GM18867 (cell line): ENCODE measurements at regions not wholly inside any gene's neighbourhood (a gene's known extent, or its start where the extent isn't known, plus 50 kb on each side); places are given as distances from the start of the nearest gene placed in this dataset.
"Not testable (repeated sequence)": the region's sequence is repeated elsewhere in the genome, so short reads cannot be mapped to it uniquely, and the experiment has no call there.

ENCODE experiments used
- ATAC-seq: cut with Tn5 transposase; IDR thresholded peaks from one replicate; pipeline ENCODE4 v1.9.1; 2021; ENCODE audit warnings: mild to moderate bottlenecking, moderate library complexity; ENCODE audit not compliant: unreplicated experiment

GRCh38 chr5:120913396-120913795 is 449.3 kb downstream of the PRR16 start:
- no peak for ATAC-seq

GRCh38 chr5:120917214-120917758 is 453.2 kb downstream of the PRR16 start:
- ATAC-seq = no peak

DNA sequence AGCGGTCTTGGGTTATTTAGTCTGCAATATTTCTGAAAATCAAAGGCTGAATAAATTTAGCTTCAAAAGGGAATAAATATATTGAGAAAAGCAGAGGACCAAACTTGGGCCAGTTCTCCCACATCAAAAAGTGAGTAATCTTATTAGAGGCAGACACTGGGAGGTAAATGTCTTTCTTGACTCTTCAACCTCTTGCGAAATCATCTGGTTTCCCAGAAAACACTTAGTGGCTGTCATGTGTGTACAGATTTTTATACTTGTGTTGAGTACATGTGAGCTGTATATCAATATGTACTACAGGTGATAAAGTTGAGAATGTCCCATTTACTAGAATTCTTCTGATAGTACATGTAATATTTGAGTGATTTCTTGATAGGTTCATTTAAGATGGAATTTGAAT is 454.9 kb downstream of the PRR16 start:
- no peak for ATAC-seq

GRCh38 chr5:120923026-120923425 is 458.9 kb downstream of the PRR16 start:
- ATAC-seq = no peak

- no peak for ATAC-seq
Observed at GRCh38 chr5:120926471-120926870, 462.4 kb downstream of the PRR16 start.

DNA sequence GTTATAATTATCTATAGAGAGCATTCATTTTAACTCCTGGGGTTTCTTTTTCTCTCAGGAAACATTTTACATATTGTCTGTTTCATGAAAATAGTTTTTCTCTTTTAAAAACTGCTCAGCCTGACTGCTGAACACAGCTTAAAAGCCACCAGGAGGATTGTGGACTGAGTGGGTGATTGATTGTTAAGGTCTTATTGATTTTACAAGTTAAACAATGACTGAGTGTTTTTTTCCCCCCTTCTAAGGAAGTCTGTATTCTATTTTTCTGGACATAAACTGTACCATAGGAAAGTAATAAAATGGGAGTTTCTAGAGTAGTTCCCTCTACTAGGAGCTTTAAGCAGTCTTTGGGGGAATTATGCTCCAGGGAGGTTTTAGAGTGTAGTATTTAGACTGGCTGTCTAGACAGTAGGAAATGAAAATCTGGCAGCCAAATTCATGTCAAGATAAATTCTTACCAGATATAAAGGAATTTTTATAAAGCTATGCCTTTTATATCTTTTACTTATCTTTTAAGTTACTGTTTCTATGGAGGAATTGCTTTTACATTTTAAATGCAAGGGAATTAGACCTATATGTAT is 463.9 kb downstream of the PRR16 start:
- no peak for ATAC-seq

DNA sequence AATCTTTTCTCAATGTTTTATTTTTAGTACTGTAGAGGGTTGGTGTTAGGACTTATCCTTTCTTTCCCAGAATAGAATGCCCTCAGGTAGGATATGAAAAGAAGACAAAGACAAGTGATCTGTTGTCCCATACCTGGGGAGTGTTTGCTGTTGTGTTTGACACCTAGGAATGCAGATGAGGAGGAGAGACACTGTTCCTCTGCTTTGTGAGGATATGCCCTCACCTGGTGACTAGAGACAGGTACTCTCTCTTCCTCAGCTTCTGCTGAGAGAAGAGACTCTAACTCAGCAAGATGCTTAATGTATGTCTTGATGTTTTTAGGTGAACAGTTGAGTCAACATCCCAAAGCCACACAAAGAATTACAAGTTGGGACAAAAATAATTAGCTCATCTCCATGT is 468.4 kb downstream of the PRR16 start:
- ATAC-seq = no peak

DNA sequence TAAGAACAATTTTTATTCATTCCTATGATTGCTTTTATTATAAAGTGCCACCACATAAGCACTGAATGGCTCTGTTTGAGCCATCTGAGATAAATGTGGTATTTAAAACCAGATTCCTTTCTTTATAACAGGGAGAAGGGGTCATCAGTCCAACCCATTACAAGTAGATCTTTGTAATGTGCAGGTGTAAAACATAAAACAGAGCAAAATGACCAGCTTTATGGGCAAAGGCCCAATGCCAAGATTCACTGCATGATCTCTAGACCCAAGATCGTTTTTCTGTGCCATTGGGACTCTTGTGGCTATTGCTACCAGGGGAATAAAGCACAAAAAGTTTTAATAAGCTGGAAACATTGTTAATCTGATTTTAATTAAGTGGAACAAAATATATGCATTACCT is 469.9 kb downstream of the PRR16 start:
- ATAC-seq = no peak

DNA sequence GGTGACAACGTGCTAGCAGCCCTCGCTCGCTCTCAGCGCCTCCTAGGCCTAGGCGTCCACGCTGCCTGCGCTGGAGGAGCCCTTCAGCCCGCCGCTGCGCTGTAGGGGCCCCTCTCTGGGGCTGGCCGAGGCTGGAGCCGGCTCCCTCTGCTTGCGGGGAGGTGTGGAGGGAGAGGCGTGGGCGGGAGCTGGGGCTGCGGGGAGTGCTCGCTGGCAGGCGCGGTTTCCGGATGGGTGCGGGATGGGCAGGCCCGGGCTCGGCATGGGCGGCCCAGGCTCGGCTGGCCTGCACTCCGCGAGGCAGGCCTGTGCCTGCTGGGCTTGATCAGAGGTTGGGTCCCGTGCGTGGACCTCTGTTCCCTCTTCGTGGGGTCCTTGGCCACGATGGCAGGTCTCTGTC is 472.6 kb downstream of the PRR16 start:
- no peak for ATAC-seq

DNA sequence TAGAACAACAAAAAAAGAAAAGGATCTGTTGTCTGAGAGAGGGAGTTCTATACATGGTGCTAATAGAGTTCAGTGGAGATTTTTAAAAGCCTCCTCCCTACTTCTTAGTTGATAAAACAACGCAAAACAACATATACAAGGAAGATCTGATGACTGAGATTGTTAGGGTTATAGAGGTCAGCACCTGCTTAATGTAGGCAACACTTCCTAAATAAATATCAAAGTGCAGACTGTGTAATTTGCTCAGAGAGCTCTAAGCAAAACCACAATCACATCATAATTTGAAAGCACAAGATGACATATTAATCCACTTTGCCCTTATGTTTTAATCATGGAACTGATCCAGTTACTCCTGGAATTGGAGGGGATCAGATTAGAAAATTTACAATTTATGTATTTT is 474.5 kb downstream of the PRR16 start:
- no peak for ATAC-seq

DNA sequence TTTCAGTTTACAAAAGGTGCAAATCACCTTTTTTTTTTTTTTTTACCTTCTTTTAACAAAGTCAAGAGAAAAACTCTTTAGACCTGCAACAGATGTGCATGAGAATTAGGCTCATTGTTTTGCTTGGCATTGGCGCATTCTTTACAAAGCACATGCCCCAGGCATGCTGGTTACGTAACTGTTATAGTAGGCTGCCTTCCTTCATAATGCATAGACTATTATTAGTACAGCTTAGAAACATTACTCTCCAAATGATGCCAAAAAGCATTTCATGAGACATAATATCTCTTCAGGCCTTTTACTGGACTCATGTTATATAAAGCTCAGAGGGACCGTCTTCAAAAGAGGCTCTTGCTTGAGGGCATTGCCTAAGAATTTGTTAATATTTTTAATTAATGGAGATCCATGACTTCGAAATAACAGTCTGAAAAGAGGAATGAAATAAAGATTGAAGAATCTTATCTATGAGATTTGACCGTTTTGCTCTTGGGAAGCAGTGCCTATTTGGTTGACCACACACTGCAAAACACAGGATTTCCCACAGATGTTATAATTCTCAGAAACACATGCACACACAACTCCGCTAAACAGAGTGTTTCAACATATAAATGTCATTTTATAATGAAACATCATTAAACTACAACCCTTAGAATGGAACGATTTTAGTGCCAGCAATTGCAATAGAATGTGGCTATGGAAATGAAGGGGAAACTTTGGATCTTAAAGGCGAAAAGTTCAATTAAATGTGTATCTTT is 478.7 kb downstream of the PRR16 start:
- no peak for ATAC-seq

DNA sequence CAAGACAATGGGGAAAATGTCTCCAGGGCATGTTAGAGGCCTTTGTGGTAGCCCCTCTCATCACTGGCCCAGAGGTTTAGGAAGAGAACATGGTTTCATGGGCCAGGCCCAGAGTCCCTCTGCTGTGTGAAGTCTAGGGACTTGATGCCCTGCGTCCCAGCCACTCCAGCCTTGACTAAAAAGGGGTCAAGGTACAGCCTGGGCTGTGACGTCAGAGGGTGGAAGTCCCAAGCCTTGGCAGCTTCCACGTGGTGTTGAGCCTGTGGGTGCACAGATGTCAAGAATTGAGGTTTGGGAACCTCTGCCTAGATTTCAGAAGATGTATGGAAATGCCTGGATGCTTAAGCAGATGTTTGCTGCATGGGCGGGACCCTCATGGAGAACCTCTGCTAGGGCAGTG is 485.5 kb downstream of the PRR16 start:
- not testable (repeated sequence) for ATAC-seq

- ATAC-seq = not testable (repeated sequence)
Observed at GRCh38 chr5:120953445-120953844, 489.3 kb downstream of the PRR16 start.

DNA sequence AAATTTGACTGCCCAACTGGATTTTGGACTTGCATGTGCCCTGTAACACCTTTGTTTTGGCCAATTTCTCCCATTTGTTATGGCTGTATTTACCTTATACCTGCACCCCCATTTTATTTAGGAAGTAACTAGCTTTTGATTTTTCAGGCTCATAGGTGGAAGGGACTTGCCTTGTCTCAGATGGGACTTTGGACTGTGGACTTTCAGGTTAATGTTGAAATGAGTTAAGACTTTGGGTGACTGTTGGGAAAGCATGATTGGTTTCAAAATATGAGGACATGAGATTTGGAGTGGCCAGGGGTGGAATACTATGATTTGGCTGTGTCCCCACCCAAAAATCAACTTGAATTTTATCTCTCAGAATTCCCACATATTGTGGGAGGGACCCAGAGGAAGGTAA is 490.2 kb downstream of the PRR16 start:
- ATAC-seq = no peak

DNA sequence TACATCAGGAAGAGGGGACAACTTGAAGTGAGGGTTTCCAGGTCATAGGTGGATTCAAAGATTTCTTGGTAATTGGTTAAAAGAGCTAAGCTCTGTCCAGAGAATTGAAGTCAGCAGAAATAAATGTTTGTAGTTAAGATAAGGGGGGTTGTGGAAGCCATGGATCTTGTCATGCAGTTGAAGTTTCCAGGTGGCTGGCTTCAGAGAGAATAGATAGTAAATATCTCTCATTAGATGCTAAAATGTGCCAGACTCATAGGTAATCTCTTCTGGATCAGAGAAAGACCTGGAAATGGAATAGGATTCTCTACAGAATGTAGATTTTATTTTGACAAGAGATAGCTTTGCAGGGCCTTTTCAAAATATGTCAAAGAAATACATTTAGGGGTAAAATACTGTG is 491.7 kb downstream of the PRR16 start:
- ATAC-seq = no peak

- no peak for ATAC-seq
Observed at GRCh38 chr5:120958877-120959485, 494.9 kb downstream of the PRR16 start.

- ATAC-seq = no peak
Observed at GRCh38 chr5:120960510-120960909, 496.4 kb downstream of the PRR16 start.

DNA sequence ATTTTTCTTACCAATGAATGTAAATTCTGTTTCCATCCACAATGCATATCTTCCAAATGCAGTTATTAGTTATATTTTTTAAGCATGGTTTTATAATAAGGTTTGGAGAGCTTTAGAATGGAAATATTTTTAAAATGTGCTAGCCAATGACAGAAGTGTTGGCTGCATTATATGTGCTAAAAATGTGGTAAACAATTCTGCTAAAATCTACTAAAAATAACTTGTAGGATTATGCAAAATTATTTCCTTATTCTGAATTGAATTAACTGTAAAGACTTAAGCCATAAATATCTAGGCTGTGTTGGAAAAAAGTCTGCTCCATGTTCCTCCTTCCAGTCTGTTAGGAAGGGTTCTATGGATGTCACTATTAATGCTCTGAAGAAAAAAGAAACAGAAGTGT is 503.3 kb downstream of the PRR16 start:
- ATAC-seq = no peak

DNA sequence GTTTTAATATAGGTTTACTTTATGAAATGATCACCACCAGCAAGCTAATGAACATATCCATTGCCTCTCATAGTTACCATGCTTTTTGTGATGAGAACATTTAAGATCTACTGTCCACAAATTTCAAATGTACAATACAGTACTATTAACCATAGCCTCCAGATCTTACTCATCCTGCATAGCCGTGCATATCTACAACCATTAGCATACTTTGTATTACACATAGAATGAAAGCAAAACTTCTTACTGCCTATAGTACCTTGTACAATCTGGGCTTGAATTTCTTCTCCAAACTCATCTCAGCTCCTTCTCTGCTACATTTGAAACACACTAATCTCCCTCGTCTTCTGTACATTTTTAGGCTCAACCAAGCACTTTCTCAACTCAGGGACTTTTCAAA is 510.6 kb downstream of the PRR16 start:
- ATAC-seq = no peak

GRCh38 chr5:120982351-120982750 is 518.3 kb downstream of the PRR16 start:
- no peak for ATAC-seq

GRCh38 chr5:120985526-120985925 is 521.4 kb downstream of the PRR16 start:
- no peak for ATAC-seq

DNA sequence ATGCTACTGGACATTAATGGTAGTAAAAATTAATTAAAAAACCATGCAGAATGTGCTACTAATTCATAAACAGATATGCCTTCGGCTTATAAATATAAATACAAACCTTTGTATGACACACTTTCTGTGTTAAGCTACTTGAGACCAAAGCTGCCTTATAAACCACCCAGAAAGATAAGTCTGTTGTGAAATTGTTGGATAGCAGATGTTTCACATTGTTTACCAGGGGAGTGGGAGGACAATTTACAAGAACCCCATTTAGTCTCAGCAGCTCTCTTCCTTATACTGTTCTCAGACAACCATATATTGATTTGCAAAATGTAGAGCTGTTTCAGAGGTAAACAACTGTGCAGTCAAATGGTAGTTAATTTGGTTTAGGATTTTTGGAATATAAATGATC is 524.4 kb downstream of the PRR16 start:
- ATAC-seq = no peak
